HepG2 (cell line): ENCODE measurements at regions not wholly inside any gene's neighbourhood (a gene's known extent, or its start where the extent isn't known, plus 50 kb on each side); places are given as distances from the start of the nearest gene placed in this dataset.
"Not testable (repeated sequence)": the region's sequence is repeated elsewhere in the genome, so short reads cannot be mapped to it uniquely, and the experiment has no call there.

ENCODE experiments used
- SIN3B ChIP-seq: fragments of 150-350 bp; IDR thresholded peaks from 2 replicates; pipeline ENCODE4 v1.6.1; 2014; ENCODE audit warnings: low read length
- TGIF2 ChIP-seq: IDR thresholded peaks from 2 replicates; pipeline ENCODE4 v1.6.1; 2016; ENCODE audit warnings: control low read depth, missing compliant biosample characterization
- ZBTB21 ChIP-seq: sonication (generic); formaldehyde crosslinking; IDR thresholded peaks from 2 replicates; pipeline ENCODE4 v1.4.0; 2020; ENCODE audit warnings: missing genetic modification reagents
- ZNF263 ChIP-seq: sonication (generic); formaldehyde crosslinking; IDR thresholded peaks from 2 replicates; pipeline ENCODE4 v1.4.0; 2020; ENCODE audit warnings: missing genetic modification reagents
- ZNF660 ChIP-seq: sonication (generic); formaldehyde crosslinking; IDR thresholded peaks from 2 replicates; pipeline ENCODE4 v1.5.1; 2020; ENCODE audit warnings: mild to moderate bottlenecking, low read depth, missing genetic modification reagents, borderline replicate concordance
- TF ChIP-seq, protein P1 (sequence below), 2 experiments: sonication (generic) in 1 of 2; formaldehyde crosslinking in 1 of 2; IDR thresholded peaks; 2 replicates each; pipeline versions ENCODE4 v1.4.0 to v1.6.1; 2018 to 2020; ENCODE audit warnings: missing genetic modification reagents in 2 of 2, borderline replicate concordance in 1 of 2, low read depth in 1 of 2, mild to moderate bottlenecking in 1 of 2, missing biosample characterization in 1 of 2
- TF ChIP-seq, protein P2 (sequence below), 2 experiments: IDR thresholded peaks; 2 replicates each; pipeline ENCODE4 v1.6.1; 2011 to 2012; ENCODE audit warnings: low read length in 2 of 2, borderline replicate concordance in 1 of 2, low read depth in 1 of 2, mild to moderate bottlenecking in 1 of 2, moderate library complexity in 1 of 2

DNA sequence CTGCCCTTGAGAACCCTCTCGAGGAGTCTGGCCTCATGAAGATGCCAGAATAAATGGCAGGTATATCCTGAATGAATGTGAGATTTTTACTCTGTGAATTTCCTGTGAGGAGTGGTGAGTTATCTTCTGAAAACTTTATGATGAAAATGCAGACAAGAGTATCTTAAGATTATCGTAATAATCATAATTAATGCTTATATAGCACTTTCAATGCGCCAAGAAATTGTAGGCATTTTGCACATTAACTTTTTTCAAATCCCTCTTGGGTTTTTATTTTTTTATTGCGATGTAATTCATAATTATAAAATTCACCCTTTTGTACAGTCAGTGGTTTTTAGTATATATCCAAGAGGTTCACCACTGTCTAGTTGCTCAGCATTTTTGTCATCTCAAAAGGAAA, 135.1 kb downstream of the FOXD4L6 start:
- TF ChIP-seq, protein P1, sequence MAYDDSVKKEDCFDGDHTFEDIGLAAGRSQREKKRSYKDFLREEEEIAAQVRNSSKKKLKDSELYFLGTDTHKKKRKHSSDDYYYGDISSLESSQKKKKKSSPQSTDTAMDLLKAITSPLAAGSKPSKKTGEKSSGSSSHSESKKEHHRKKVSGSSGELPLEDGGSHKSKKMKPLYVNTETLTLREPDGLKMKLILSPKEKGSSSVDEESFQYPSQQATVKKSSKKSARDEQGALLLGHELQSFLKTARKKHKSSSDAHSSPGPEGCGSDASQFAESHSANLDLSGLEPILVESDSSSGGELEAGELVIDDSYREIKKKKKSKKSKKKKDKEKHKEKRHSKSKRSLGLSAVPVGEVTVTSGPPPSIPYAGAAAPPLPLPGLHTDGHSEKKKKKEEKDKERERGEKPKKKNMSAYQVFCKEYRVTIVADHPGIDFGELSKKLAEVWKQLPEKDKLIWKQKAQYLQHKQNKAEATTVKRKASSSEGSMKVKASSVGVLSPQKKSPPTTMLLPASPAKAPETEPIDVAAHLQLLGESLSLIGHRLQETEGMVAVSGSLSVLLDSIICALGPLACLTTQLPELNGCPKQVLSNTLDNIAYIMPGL (CRISPR knock-in tag; IDR thresholded peaks at IDR 0.05; ENCODE audit: borderline replicate concordance in 1 of 2, low read depth in 1 of 2), result not testable (repeated sequence)
- TF ChIP-seq ZNF660 (CRISPR knock-in tag); TGIF2 (CRISPR knock-in tag); ZNF263 (CRISPR knock-in tag); SIN3B; ZBTB21 (CRISPR knock-in tag): not testable (repeated sequence)
- TF ChIP-seq, protein P2, sequence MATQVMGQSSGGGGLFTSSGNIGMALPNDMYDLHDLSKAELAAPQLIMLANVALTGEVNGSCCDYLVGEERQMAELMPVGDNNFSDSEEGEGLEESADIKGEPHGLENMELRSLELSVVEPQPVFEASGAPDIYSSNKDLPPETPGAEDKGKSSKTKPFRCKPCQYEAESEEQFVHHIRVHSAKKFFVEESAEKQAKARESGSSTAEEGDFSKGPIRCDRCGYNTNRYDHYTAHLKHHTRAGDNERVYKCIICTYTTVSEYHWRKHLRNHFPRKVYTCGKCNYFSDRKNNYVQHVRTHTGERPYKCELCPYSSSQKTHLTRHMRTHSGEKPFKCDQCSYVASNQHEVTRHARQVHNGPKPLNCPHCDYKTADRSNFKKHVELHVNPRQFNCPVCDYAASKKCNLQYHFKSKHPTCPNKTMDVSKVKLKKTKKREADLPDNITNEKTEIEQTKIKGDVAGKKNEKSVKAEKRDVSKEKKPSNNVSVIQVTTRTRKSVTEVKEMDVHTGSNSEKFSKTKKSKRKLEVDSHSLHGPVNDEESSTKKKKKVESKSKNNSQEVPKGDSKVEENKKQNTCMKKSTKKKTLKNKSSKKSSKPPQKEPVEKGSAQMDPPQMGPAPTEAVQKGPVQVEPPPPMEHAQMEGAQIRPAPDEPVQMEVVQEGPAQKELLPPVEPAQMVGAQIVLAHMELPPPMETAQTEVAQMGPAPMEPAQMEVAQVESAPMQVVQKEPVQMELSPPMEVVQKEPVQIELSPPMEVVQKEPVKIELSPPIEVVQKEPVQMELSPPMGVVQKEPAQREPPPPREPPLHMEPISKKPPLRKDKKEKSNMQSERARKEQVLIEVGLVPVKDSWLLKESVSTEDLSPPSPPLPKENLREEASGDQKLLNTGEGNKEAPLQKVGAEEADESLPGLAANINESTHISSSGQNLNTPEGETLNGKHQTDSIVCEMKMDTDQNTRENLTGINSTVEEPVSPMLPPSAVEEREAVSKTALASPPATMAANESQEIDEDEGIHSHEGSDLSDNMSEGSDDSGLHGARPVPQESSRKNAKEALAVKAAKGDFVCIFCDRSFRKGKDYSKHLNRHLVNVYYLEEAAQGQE (IDR thresholded peaks at IDR 0.05; ENCODE audit: borderline replicate concordance in 1 of 2, low read depth in 1 of 2, low read length in 2 of 2), result not testable (repeated sequence)
